GM12878 (cell line): ENCODE measurements at regions not wholly inside any gene's neighbourhood (a gene's known extent, or its start where the extent isn't known, plus 50 kb on each side); places are given as distances from the start of the nearest gene placed in this dataset.

Source experiments
- ATAC-seq: fragments of 200-7000 bp; cut with Tn5 transposase; 3 replicates; pipeline ENCODE4 v1.9.1; 2020; ENCODE audit warnings: mild to moderate bottlenecking, moderate library complexity
- BruUV-seq: library from RNA; stranded (reverse); fragments of 400-500 nt; replicated peaks from 2 replicates; lab custom pipeline; 2021; lab: Mats Ljungman, UMichigan
- CTCF ChIA-PET: fragments of 300-600 bp; sonication (Branson Sonifier 250); formaldehyde crosslinking; extraction: SDS; loops from one replicate; lab custom pipeline; 2021; ENCODE audit warnings: inconsistent platforms; lab: Yijun Ruan, JAX
- POLR2A ChIA-PET: fragments of 350-600 bp; formaldehyde crosslinking; extraction: SDS; loops from one replicate; lab custom pipeline; 2021; ENCODE audit warnings: inconsistent platforms; lab: Charles Lee
- RAD21 ChIA-PET: fragments of 300-600 bp; sonication (Branson Sonifier 250); formaldehyde crosslinking; loops from one replicate; lab custom pipeline; 2023; ENCODE audit warnings: antibody characterized with exemption; ENCODE audit not compliant: unreplicated experiment; lab: Charles Lee
- SMC1A ChIA-PET: fragments of 300-600 bp; sonication (Branson Sonifier 250); formaldehyde crosslinking; loops from one replicate; lab custom pipeline; 2023; ENCODE audit not compliant: unreplicated experiment, uncharacterized antibody; lab: Charles Lee
- DNase-seq: peaks from one replicate; pipeline ENCODE4 v3.0.0-alpha.2; 2011; ENCODE audit warnings: low read depth, low spot score
- FAIRE-seq: peaks from 3 replicates; lab custom pipeline; 2011; peaks lifted over from hg19 to GRCh38; lab: Jason Lieb, UNC
- H2AFZ ChIP-seq: 2 replicates; pipeline ENCODE4 v1.6.0; 2011; ENCODE audit warnings: low read depth, low read length, control low read depth; ENCODE audit not compliant: control insufficient read depth
- H3K27ac ChIP-seq: 2 replicates; pipeline ENCODE4 v1.5.1; 2011; ENCODE audit warnings: control low read depth; ENCODE audit not compliant: control insufficient read depth, insufficient read depth
- H3K27me3 ChIP-seq, 2 experiments: replicated peaks in 1 of 2; 2 replicates each; pipeline versions ENCODE4 v1.6.0 to v1.6.1; 2011; ENCODE audit warnings: low read length in 1 of 2; ENCODE audit not compliant: control insufficient read depth in 2 of 2, insufficient read depth in 2 of 2
- H3K36me3 ChIP-seq, 2 experiments: 2 replicates each; pipeline ENCODE4 v1.5.1; 2011; ENCODE audit warnings: low read length in 1 of 2; ENCODE audit not compliant: control insufficient read depth in 2 of 2, insufficient read depth in 2 of 2
- H3K4me1 ChIP-seq: 2 replicates; pipeline ENCODE4 v1.6.1; 2011; ENCODE audit warnings: mild to moderate bottlenecking, low read length, moderate library complexity, mixed read lengths; ENCODE audit not compliant: control insufficient read depth, insufficient read depth
- H3K4me2 ChIP-seq: 2 replicates; pipeline ENCODE4 v1.6.0; 2011; ENCODE audit warnings: control low read depth; ENCODE audit not compliant: control insufficient read depth, insufficient read depth
- H3K4me3 ChIP-seq: fragments of 200-600 bp; sonication (generic); 2 replicates; pipeline ENCODE4 v1.5.1; 2016
- H3K79me2 ChIP-seq: 2 replicates; pipeline ENCODE4 v1.6.0; 2011; ENCODE audit warnings: low read length; ENCODE audit not compliant: control insufficient read depth, insufficient read depth
- H3K9ac ChIP-seq: 2 replicates; pipeline ENCODE4 v1.8.0; 2011; ENCODE audit warnings: low read length, control low read depth, mixed read lengths; ENCODE audit not compliant: control insufficient read depth, insufficient read depth
- H3K9me3 ChIP-seq: replicated peaks from 3 replicates; pipeline ENCODE4 v1.5.1; 2011; ENCODE audit warnings: mild to moderate bottlenecking, low read length; ENCODE audit not compliant: control insufficient read depth, insufficient read depth
- H4K20me1 ChIP-seq: 2 replicates; pipeline ENCODE4 v1.6.0; 2011; ENCODE audit not compliant: control insufficient read depth, insufficient read depth
- BCL3 ChIP-seq: IDR thresholded peaks from 2 replicates; pipeline ENCODE4 v1.6.1; 2011; ENCODE audit warnings: borderline replicate concordance, low read depth, mild to moderate bottlenecking, moderate library complexity, low read length; ENCODE audit not compliant: insufficient read depth, poor library complexity, severe bottlenecking
- BHLHE40 ChIP-seq, 2 experiments: fragments of 450-650 bp in 1 of 2; IDR thresholded peaks; 2 replicates each; pipeline ENCODE4 v1.6.1; 2011 to 2017; ENCODE audit warnings: low read depth in 2 of 2, borderline replicate concordance in 1 of 2, improper control_type of control experiment in 1 of 2, low read length in 1 of 2, mild to moderate bottlenecking in 1 of 2
- CHD4 ChIP-seq: fragments of 200-600 bp; sonication (generic); IDR thresholded peaks from 2 replicates; pipeline ENCODE4 v1.6.1; 2016; ENCODE audit warnings: mild to moderate bottlenecking
- CREB1 ChIP-seq: IDR thresholded peaks from 2 replicates; pipeline ENCODE4 v1.6.1; 2012; ENCODE audit warnings: low read depth, mild to moderate bottlenecking, inconsistent platforms
- ETV6 ChIP-seq, 2 experiments: fragments of 450-650 bp in 1 of 2; IDR thresholded peaks in 1 of 2; conservative IDR thresholded peaks in 1 of 2; 2 replicates each; pipeline ENCODE4 v1.6.1; 2014; ENCODE audit warnings: antibody characterized with exemption in 1 of 2, borderline replicate concordance in 1 of 2, low read depth in 1 of 2, mild to moderate bottlenecking in 1 of 2, moderate library complexity in 1 of 2
- HDAC6 ChIP-seq: fragments of 200-600 bp; sonication (generic); IDR thresholded peaks from one replicate; pipeline ENCODE4 v1.8.0; 2017; ENCODE audit warnings: antibody characterized with exemption; ENCODE audit not compliant: unreplicated experiment
- HDGF ChIP-seq: fragments of 450-650 bp; IDR thresholded peaks from 2 replicates; pipeline ENCODE4 v1.6.1; 2016; ENCODE audit warnings: antibody characterized with exemption
- IRF5 ChIP-seq: fragments of 450-650 bp; IDR thresholded peaks from 2 replicates; pipeline ENCODE4 v1.6.1; 2017; ENCODE audit warnings: borderline replicate concordance
- MEF2A ChIP-seq: IDR thresholded peaks from 2 replicates; pipeline ENCODE4 v1.6.1; 2011; ENCODE audit warnings: low read depth, mild to moderate bottlenecking, low read length, moderate library complexity; ENCODE audit not compliant: insufficient read depth
- NR2F1 ChIP-seq: fragments of 450-650 bp; conservative IDR thresholded peaks from 2 replicates; pipeline ENCODE4 v1.6.1; 2017; ENCODE audit warnings: mild to moderate bottlenecking
- POLR2AphosphoS2 ChIP-seq: IDR thresholded peaks from 2 replicates; pipeline ENCODE4 v1.6.1; 2011; ENCODE audit warnings: low read depth, mild to moderate bottlenecking, low read length, improper control_type of control experiment, moderate library complexity
- PRDM15 ChIP-seq: fragments of 450-650 bp; formaldehyde crosslinking; IDR thresholded peaks from 2 replicates; pipeline ENCODE4 v1.4.0; 2020; ENCODE audit warnings: mild to moderate bottlenecking, moderate library complexity
- SIN3A ChIP-seq: IDR thresholded peaks from 2 replicates; pipeline ENCODE4 v1.6.1; 2012; ENCODE audit warnings: low read depth, low read length, improper control_type of control experiment
- SUZ12 ChIP-seq: fragments of 200-600 bp; sonication (generic); IDR thresholded peaks from one replicate; pipeline ENCODE4 v1.6.1; 2018; ENCODE audit warnings: antibody characterized with exemption, mild to moderate bottlenecking; ENCODE audit not compliant: unreplicated experiment
- TBL1XR1 ChIP-seq: IDR thresholded peaks from 2 replicates; pipeline ENCODE4 v1.6.1; 2012; ENCODE audit warnings: low read depth, low read length, improper control_type of control experiment
- ZNF24 ChIP-seq: fragments of 450-650 bp; IDR thresholded peaks from 2 replicates; pipeline ENCODE4 v1.6.1; 2017; ENCODE audit warnings: antibody characterized with exemption, mild to moderate bottlenecking
- ZNF622 ChIP-seq: fragments of 450-650 bp; IDR thresholded peaks from 2 replicates; pipeline ENCODE4 v1.6.1; 2017; ENCODE audit warnings: mild to moderate bottlenecking, inconsistent platforms
- WGBS: methylation state at CpG from one replicate; pipeline ENCODE4 v1.1.6; 2016; ENCODE audit warnings: low lambda C conversion rate; ENCODE audit not compliant: insufficient replicate concordance, insufficient coverage; ENCODE audit errors: missing lambda C conversion rate; 5-methylcytosine and 5-hydroxymethylcytosine counted together
- in situ Hi-C: fragments of 300-500 bp; cut with MboI; formaldehyde crosslinking; loops from 9 replicates; pipeline ENCODE4 v1.14.3; 2018; ENCODE audit warnings: mixed read lengths
- intact Hi-C: fragments of 100-400 bp; cut with micrococcal nuclease; formaldehyde crosslinking; loops from one replicate; pipeline ENCODE4 v1.14.2; 2022; ENCODE audit not compliant: unreplicated experiment

- RAD21 ChIA-PET: no interaction called here
- no peak overlapping the region for H3K4me2 ChIP-seq
- intact Hi-C loops (no loop called here), in situ Hi-C loops (no loop called here)
- H3K36me3 ChIP-seq: no peaks in the 10 kb centered on the region
- H3K79me2 ChIP-seq: no peaks in the 10 kb centered on the region
- SMC1A ChIA-PET: no interaction called here
- BruUV-seq: no TSS peak
- H4K20me1 ChIP-seq: no peaks in the 10 kb centered on the region
- 17% methylated on average over 6 of the region's 6 CpGs for WGBS
- POLR2A ChIA-PET: no interaction called here
- no peak overlapping the region for H2AFZ ChIP-seq
- DNase-seq (no peak), ATAC-seq (no peak), FAIRE-seq (no peak)
- H3K9me3 ChIP-seq: no peaks in the 10 kb centered on the region; the same call in 2 of the 3 replicates
- H3K9ac ChIP-seq: no peak overlapping the region
- no peak overlapping the region for H3K4me3 ChIP-seq
- H3K4me1 ChIP-seq: no peaks in the 10 kb centered on the region
- CTCF ChIA-PET: no interaction called here
- no peaks in the 10 kb centered on the region for H3K27me3 ChIP-seq
- H3K27ac ChIP-seq: no peak overlapping the region
- TF ChIP-seq ZNF622 (no peak), MEF2A (no peak), ETV6 (conservative IDR thresholded peaks at IDR 0.05 in 1 of 2, IDR thresholded peaks at IDR 0.05 in 1 of 2; ENCODE audit: borderline replicate concordance in 1 of 2, low read depth in 1 of 2) (no peak), POLR2AphosphoS2 (no peak), SIN3A (no peak), NR2F1 (no peak), HDAC6 (no peak), BHLHE40 (IDR thresholded peaks at IDR 0.05; ENCODE audit: borderline replicate concordance in 1 of 2, low read depth in 2 of 2, low read length in 1 of 2) (no peak), CHD4 (no peak), SUZ12 (no peak), PRDM15 (CRISPR knock-in tag) (no peak), BCL3 (no peak), ZNF24 (no peak), TBL1XR1 (no peak), HDGF (no peak), IRF5 (no peak), CREB1 (no peak)
Measured at GRCh38 chr20:60680554-60680953, 571.5 kb upstream of the CDH4 start.
